ENCODE measurements at regions not wholly inside any gene's neighbourhood (a gene's known extent, or its start where the extent isn't known, plus 50 kb on each side); places are given as distances from the start of the nearest gene placed in this dataset.

GRCh38 chr15:97140216-97140615 lies 809.7 kb downstream of the NR2F2 start:
- TF ChIP-seq CTCF (IDR thresholded peaks at IDR 0.05) = no peak
- no peak for TF ChIP-seq POLR2A (IDR thresholded peaks at IDR 0.05)

All from prostate gland (tissue), 2 donors.